Activated B cell treated with CpG ODN at 0.5 μM for 24 hours (primary cell): ENCODE measurements at regions not wholly inside any gene's neighbourhood (a gene's known extent, or its start where the extent isn't known, plus 50 kb on each side); places are given as distances from the start of the nearest gene placed in this dataset.

Experiments
- ATAC-seq: fragments of 200-7000 bp; cut with Tn5 transposase; one replicate; pipeline ENCODE4 v1.10.0; 2021; ENCODE audit warnings: low read depth, mild to moderate bottlenecking, moderate library complexity
- CTCF ChIA-PET: fragments of 350-600 bp; sonication (Branson Sonifier 250); formaldehyde crosslinking; loops from one replicate; lab custom pipeline; 2021; ENCODE audit warnings: antibody characterized with exemption; lab: Charles Lee
- POLR2A ChIA-PET: fragments of 350-600 bp; sonication (Branson Sonifier 250); formaldehyde crosslinking; loops from one replicate; lab custom pipeline; 2021; ENCODE audit warnings: antibody characterized with exemption; lab: Charles Lee
- DNase-seq: peaks from one replicate; pipeline ENCODE4 v3.0.0; 2022
- H3K27ac Mint-ChIP-seq: one replicate; pipeline ENCODE4 v1.8.0; 2020; ENCODE audit warnings: mixed read lengths
- H3K27me3 Mint-ChIP-seq: one replicate; pipeline ENCODE4 v1.8.0; 2021; ENCODE audit warnings: mixed read lengths
- H3K36me3 Mint-ChIP-seq: one replicate; pipeline ENCODE4 v1.8.0; 2021; ENCODE audit warnings: low read depth, mixed read lengths
- H3K4me1 Mint-ChIP-seq: one replicate; pipeline ENCODE4 v1.8.0; 2021; ENCODE audit warnings: mixed read lengths
- H3K4me3 Mint-ChIP-seq: one replicate; pipeline ENCODE4 v1.8.0; 2020; ENCODE audit warnings: mild to moderate bottlenecking, mixed read lengths
- H3K9me3 Mint-ChIP-seq: one replicate; pipeline ENCODE4 v1.8.0; 2020; ENCODE audit warnings: mixed read lengths
- intact Hi-C: fragments of 100-400 bp; cut with micrococcal nuclease; formaldehyde crosslinking; loops from one replicate; pipeline ENCODE4 v1.15.1; 2024
- TF ChIP-seq, protein P1 (sequence below): fragments of 200-600 bp; IDR thresholded peaks from one replicate; pipeline ENCODE4 v1.8.0; 2022; ENCODE audit warnings: antibody characterized with exemption, mild to moderate bottlenecking

DNA sequence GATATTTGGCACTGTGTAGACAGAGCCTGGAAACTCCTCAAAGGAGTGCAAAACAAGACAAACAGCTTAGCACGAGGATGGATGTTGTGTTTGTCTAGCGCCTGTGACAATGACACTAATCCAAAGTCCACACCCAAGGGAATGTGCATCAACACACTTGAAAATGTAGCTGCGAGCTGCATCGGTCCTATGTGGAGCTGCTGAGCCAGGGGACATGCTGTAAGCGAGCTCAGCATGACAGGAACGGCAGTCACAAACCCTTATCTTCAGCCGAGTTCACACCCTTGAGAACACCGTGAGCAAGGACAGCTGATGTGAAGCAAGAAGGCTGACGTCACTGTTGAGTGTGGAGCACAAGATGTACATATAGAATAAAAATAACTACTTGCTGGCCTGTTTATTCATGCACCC lies 684.3 kb downstream of the QKI start:
- H3K36me3 Mint-ChIP-seq, result no peaks in the 10 kb centered on the region
- H3K4me1 Mint-ChIP-seq, result no peaks in the 10 kb centered on the region
- peaks cover 2% of the 10 kb centered on the region for H3K27me3 Mint-ChIP-seq
- intact Hi-C loops, result no loop called here
- TF ChIP-seq, protein P1, sequence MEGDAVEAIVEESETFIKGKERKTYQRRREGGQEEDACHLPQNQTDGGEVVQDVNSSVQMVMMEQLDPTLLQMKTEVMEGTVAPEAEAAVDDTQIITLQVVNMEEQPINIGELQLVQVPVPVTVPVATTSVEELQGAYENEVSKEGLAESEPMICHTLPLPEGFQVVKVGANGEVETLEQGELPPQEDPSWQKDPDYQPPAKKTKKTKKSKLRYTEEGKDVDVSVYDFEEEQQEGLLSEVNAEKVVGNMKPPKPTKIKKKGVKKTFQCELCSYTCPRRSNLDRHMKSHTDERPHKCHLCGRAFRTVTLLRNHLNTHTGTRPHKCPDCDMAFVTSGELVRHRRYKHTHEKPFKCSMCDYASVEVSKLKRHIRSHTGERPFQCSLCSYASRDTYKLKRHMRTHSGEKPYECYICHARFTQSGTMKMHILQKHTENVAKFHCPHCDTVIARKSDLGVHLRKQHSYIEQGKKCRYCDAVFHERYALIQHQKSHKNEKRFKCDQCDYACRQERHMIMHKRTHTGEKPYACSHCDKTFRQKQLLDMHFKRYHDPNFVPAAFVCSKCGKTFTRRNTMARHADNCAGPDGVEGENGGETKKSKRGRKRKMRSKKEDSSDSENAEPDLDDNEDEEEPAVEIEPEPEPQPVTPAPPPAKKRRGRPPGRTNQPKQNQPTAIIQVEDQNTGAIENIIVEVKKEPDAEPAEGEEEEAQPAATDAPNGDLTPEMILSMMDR, result no peak
- H3K9me3 Mint-ChIP-seq, result no peaks in the 10 kb centered on the region
- POLR2A ChIA-PET, result no interaction called here
- ATAC-seq, result no peak
- CTCF ChIA-PET, result no interaction called here
- H3K27ac Mint-ChIP-seq, result no peak overlapping the region
- H3K4me3 Mint-ChIP-seq, result no peak overlapping the region
- no peak for DNase-seq

DNA sequence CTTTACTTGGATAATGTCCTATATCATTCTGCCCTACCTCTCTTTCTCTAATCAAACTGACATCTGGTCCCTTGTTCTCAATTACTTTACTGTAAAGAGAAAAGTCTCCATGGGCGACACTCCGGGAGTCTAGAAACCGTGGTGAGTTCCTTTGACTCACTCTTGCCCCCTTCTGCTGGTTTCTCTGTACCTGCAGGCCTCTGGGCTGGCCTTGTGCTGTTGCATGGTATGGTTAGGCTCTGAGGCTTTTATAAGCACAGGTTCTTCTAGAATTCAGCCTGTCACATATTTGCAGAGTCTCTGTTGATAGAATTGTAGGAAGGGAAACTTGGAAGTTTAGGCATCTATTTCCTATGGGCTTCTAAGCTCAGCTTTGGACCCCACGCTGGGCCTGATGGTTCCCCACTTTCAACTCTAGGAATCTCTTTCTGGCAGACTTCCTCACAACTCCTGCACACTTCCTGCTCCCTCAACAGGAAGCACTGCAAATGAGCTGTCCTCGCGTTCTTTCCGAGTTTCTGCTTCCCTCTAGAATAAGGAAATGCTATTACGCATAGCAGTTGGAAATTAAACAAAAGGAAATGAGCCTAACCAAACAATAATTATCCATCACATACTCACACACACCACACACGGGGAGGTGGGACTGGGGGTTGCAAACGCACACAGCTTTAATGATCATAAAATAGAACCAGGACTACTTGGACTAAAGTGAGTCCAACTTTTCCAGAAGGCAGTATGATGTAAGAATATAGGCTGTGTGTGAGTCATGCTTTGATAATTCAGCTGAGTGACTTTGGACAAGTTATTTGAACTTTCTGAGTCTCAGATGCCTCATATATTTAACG lies 683.3 kb downstream of the QKI start:
- POLR2A ChIA-PET, result no interaction called here
- Mint-ChIP-seq H3K36me3 (no peaks in the 10 kb centered on the region), H3K4me3 (no peak overlapping the region), H3K9me3 (no peaks in the 10 kb centered on the region), H3K27ac (no peak overlapping the region), H3K27me3 (peaks cover 2% of the 10 kb centered on the region), H3K4me1 (no peaks in the 10 kb centered on the region)
- intact Hi-C loops, result no loop called here
- ATAC-seq (no peak), DNase-seq (no peak)
- CTCF ChIA-PET, result no interaction called here
- TF ChIP-seq, protein P1, result no peak

DNA sequence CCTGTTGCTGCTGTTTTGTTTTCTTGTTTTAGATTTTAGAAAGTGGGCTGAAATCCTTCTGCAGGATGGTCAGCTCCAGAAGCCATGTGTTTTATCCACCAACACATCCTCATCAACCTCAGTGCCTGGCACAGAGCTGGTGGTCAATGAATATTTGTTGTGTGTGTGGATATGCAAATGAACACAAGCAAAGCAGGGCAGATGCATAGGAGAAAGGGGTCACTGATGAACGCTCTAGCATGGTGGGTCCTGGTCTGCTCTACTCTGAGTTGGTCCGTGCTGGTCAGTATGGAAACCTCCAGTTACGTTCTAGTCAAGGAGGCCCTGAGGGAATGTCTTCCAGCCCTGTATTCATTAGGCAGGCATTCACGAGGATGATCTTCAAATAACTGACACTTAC lies 682.5 kb downstream of the QKI start:
- ATAC-seq, result no peak
- ChIA-PET POLR2A (no interaction called here), CTCF (no interaction called here)
- Mint-ChIP-seq H3K9me3 (no peaks in the 10 kb centered on the region), H3K27ac (no peak overlapping the region), H3K27me3 (peaks cover 2% of the 10 kb centered on the region), H3K36me3 (no peaks in the 10 kb centered on the region), H3K4me1 (no peaks in the 10 kb centered on the region), H3K4me3 (no peak overlapping the region)
- intact Hi-C loops, result no loop called here
- TF ChIP-seq, protein P1, result no peak
- no peak for DNase-seq

DNA sequence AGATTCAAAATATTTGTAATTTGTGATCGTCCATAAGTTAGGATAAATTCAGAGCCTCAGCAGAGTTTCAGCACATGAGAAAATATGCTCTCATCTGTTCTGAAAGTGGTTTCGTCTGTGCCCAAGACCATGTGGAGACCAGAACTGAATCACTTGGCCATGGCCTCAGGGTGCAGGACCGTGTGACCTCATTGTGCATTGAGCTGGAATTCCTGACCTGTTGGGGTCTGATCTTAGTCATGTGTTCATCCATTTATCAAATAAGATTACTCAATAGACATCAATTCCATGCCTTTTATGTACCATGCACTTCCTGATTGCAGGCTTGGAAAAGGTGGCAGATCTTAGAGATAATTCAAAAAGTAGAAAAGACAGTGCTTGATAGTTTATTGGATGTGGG lies 680.5 kb downstream of the QKI start:
- intact Hi-C loops, result no loop called here
- TF ChIP-seq, protein P1, result no peak
- Mint-ChIP-seq H3K27me3 (no peaks in the 10 kb centered on the region), H3K4me1 (no peaks in the 10 kb centered on the region), H3K27ac (no peak overlapping the region), H3K4me3 (no peak overlapping the region), H3K36me3 (no peaks in the 10 kb centered on the region), H3K9me3 (no peaks in the 10 kb centered on the region)
- DNase-seq (no peak), ATAC-seq (no peak)
- ChIA-PET POLR2A (no interaction called here), CTCF (no interaction called here)

DNA sequence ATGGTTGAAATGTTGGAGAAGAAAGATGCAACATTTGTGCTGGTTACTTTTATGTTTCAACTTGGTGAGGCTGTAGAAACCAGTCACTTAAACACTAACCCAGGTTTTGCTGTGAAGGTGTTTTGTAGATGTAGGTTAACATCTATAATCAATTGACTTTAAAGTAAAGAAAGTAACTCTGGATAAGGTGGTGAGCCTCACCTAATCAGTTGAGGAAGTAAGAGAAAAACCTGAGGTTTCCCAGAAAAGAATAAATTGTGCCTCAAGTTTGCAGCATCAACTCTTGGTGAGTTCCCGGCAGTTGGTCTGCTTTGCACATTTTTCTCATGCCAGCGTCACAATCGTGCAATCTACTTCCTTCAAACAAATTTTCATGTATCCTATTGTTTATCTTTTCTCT lies 673.4 kb downstream of the QKI start:
- TF ChIP-seq, protein P1, result no peak
- Mint-ChIP-seq H3K4me1 (peaks cover 2% of the 10 kb centered on the region), H3K36me3 (no peaks in the 10 kb centered on the region), H3K27ac (no peak overlapping the region), H3K9me3 (no peaks in the 10 kb centered on the region), H3K27me3 (no peaks in the 10 kb centered on the region), H3K4me3 (no peak overlapping the region)
- CTCF ChIA-PET, result no interaction called here
- POLR2A ChIA-PET, result no interaction called here
- no peak for ATAC-seq
- no peak for DNase-seq
- intact Hi-C loops, result no loop called here
